Upper lobe of right lung (tissue), 1 donor: ENCODE measurements at regions not wholly inside any gene's neighbourhood (a gene's known extent, or its start where the extent isn't known, plus 50 kb on each side); places are given as distances from the start of the nearest gene placed in this dataset.

Experiments
- ATAC-seq: fragments of 200-7000 bp; cut with Tn5 transposase; one replicate; pipeline ENCODE4 v1.9.1; 2020; ENCODE audit warnings: mild to moderate bottlenecking, moderate library complexity
- DNase-seq: peaks from one replicate; pipeline ENCODE4 v3.0.0-alpha.2; 2020
- H3K27ac ChIP-seq: fragments of 200-600 bp; one replicate; pipeline ENCODE4 v1.8.0; 2022
- H3K27me3 ChIP-seq: fragments of 200-600 bp; one replicate; pipeline ENCODE4 v1.8.0; 2022; ENCODE audit warnings: mild to moderate bottlenecking
- H3K36me3 ChIP-seq: fragments of 200-600 bp; one replicate; pipeline ENCODE4 v1.8.0; 2022
- H3K4me1 ChIP-seq: fragments of 200-600 bp; one replicate; pipeline ENCODE4 v1.8.0; 2022
- H3K4me3 ChIP-seq: fragments of 200-600 bp; one replicate; pipeline ENCODE4 v1.8.0; 2022; ENCODE audit warnings: mild to moderate bottlenecking
- H3K9me3 ChIP-seq: fragments of 200-600 bp; one replicate; pipeline ENCODE4 v1.8.0; 2022
- CTCF ChIP-seq: fragments of 200-600 bp; IDR thresholded peaks from one replicate; pipeline ENCODE4 v1.8.0; 2022; ENCODE audit warnings: antibody characterized with exemption
- intact Hi-C: fragments of 100-400 bp; cut with DNase I; formaldehyde crosslinking; loops from one replicate; pipeline ENCODE4 v1.11.0; 2022
- donor health status: DM: no; HTN: yes; CAD: no; lungs with severe emphysema.

- Histone ChIP-seq H3K27ac (no peak overlapping the region), H3K36me3 (no peaks in the 10 kb centered on the region), H3K9me3 (no peaks in the 10 kb centered on the region), H3K27me3 (no peaks in the 10 kb centered on the region), H3K4me3 (no peak overlapping the region), H3K4me1 (peaks cover 13% of the 10 kb centered on the region)
- DNase-seq (no peak), ATAC-seq (no peak)
- intact Hi-C loops = no loop called here
- no peak for TF ChIP-seq CTCF
These were observed 126.9 kb upstream of the HS3ST2 start for GRCh38 chr16:22687031-22687530.

- H3K36me3 ChIP-seq = no peaks in the 10 kb centered on the region
- H3K27ac ChIP-seq = no peak overlapping the region
- ATAC-seq = no peak
- no peaks in the 10 kb centered on the region for H3K27me3 ChIP-seq
- TF ChIP-seq CTCF = no peak
- H3K4me1 ChIP-seq = peaks cover 14% of the 10 kb centered on the region
- no peak overlapping the region for H3K4me3 ChIP-seq
- DNase-seq = no peak
- intact Hi-C loops = no loop called here
- no peaks in the 10 kb centered on the region for H3K9me3 ChIP-seq
These were observed 125.5 kb upstream of the HS3ST2 start for GRCh38 chr16:22688463-22688862.

- H3K27me3 ChIP-seq = no peaks in the 10 kb centered on the region
- DNase-seq (no peak), ATAC-seq (no peak)
- H3K4me1 ChIP-seq = peaks cover 18% of the 10 kb centered on the region
- no peaks in the 10 kb centered on the region for H3K9me3 ChIP-seq
- no peak overlapping the region for H3K27ac ChIP-seq
- no peaks in the 10 kb centered on the region for H3K36me3 ChIP-seq
- H3K4me3 ChIP-seq = no peak overlapping the region
- intact Hi-C loops = no loop called here
- TF ChIP-seq CTCF = no peak
These were observed 125.0 kb upstream of the HS3ST2 start for GRCh38 chr16:22688930-22689329.

- no peak for TF ChIP-seq CTCF
- H3K9me3 ChIP-seq = no peaks in the 10 kb centered on the region
- H3K27me3 ChIP-seq = no peaks in the 10 kb centered on the region
- intact Hi-C loops = loop anchor here (5.0 kb wide), 1 partner anchor 1124 kb away; no protein-coding TSS in a partner anchor
- peaks cover 11% of the 10 kb centered on the region for H3K4me1 ChIP-seq
- ATAC-seq = no peak
- H3K4me3 ChIP-seq = no peak overlapping the region
- no peaks in the 10 kb centered on the region for H3K36me3 ChIP-seq
- no peak overlapping the region for H3K27ac ChIP-seq
- no peak for DNase-seq
These were observed 122.6 kb upstream of the HS3ST2 start for GRCh38 chr16:22691335-22691734.

GRCh38 chr16:22692034-22692433 is 121.9 kb upstream of the HS3ST2 start:
- Histone ChIP-seq H3K36me3 (no peaks in the 10 kb centered on the region), H3K4me1 (peaks cover 11% of the 10 kb centered on the region), H3K27me3 (no peaks in the 10 kb centered on the region), H3K9me3 (no peaks in the 10 kb centered on the region), H3K4me3 (no peak overlapping the region), H3K27ac (no peak overlapping the region)
- no peak for TF ChIP-seq CTCF
- intact Hi-C loops = loop anchor here (5.0 kb wide), 1 partner anchor 1125 kb away; no protein-coding TSS in a partner anchor
- no peak for DNase-seq
- ATAC-seq = no peak
